SJCRH30 (cell line): ENCODE measurements at regions not wholly inside any gene's neighbourhood (a gene's known extent, or its start where the extent isn't known, plus 50 kb on each side); places are given as distances from the start of the nearest gene placed in this dataset.

ENCODE experiments used
- DNase-seq, 2 experiments: peaks; one replicate each; pipeline ENCODE4 v3.0.0-alpha.2; 2015 to 2020
- H3K27ac ChIP-seq: fragments of 250-450 bp; sonication (Bioruptor Pico); 2 replicates; pipeline ENCODE4 v1.5.1; 2020; ENCODE audit warnings: mild to moderate bottlenecking, moderate library complexity
- H3K27me3 ChIP-seq: fragments of 250-450 bp; sonication (Bioruptor Pico); 2 replicates; pipeline ENCODE4 v1.5.1; 2020; ENCODE audit warnings: mild to moderate bottlenecking, moderate library complexity
- H3K36me3 ChIP-seq: fragments of 250-450 bp; sonication (Bioruptor Pico); 2 replicates; pipeline ENCODE4 v1.5.1; 2020; ENCODE audit warnings: mild to moderate bottlenecking, moderate library complexity
- H3K4me1 ChIP-seq: fragments of 250-450 bp; sonication (Bioruptor Pico); 2 replicates; pipeline ENCODE4 v1.5.1; 2020; ENCODE audit warnings: mild to moderate bottlenecking, moderate library complexity
- H3K4me3 ChIP-seq: fragments of 250-450 bp; sonication (Bioruptor Pico); 2 replicates; pipeline ENCODE4 v1.5.1; 2020; ENCODE audit warnings: mild to moderate bottlenecking, moderate library complexity
- H3K9me3 ChIP-seq: fragments of 250-450 bp; sonication (Bioruptor Pico); replicated peaks from 2 replicates; pipeline ENCODE4 v1.5.1; 2020; ENCODE audit warnings: mild to moderate bottlenecking, moderate library complexity

GRCh38 chr2:150567771-150568301, 80.4 kb upstream of the RND3 start:
- no peak overlapping the region for H3K27ac ChIP-seq

GRCh38 chr2:150566289-150566688, 78.8 kb upstream of the RND3 start:
- Histone ChIP-seq H3K9me3 (no peaks in the 10 kb centered on the region), H3K4me1 (peaks cover 13% of the 10 kb centered on the region), H3K27me3 (no peaks in the 10 kb centered on the region), H3K36me3 (no peaks in the 10 kb centered on the region), H3K4me3 (no peak overlapping the region), H3K27ac (no peak overlapping the region)
- DNase-seq = no peak

More at GRCh38 chr2:150567771-150568301, 80.4 kb upstream of the RND3 start:
- no peak for DNase-seq
- H3K9me3 ChIP-seq = no peaks in the 10 kb centered on the region
- peaks cover 13% of the 10 kb centered on the region for H3K4me1 ChIP-seq
- H3K4me3 ChIP-seq = no peak overlapping the region
- no peaks in the 10 kb centered on the region for H3K36me3 ChIP-seq
- H3K27me3 ChIP-seq = no peaks in the 10 kb centered on the region

GRCh38 chr2:150561076-150561475, 73.6 kb upstream of the RND3 start:
- no peaks in the 10 kb centered on the region for H3K36me3 ChIP-seq
- DNase-seq = no peak
- no peaks in the 10 kb centered on the region for H3K27me3 ChIP-seq
- H3K4me1 ChIP-seq = peaks cover 9% of the 10 kb centered on the region
- no peak overlapping the region for H3K27ac ChIP-seq
- H3K4me3 ChIP-seq = no peak overlapping the region
- H3K9me3 ChIP-seq = no peaks in the 10 kb centered on the region

- Histone ChIP-seq H3K4me1 (peaks cover 27% of the 10 kb centered on the region), H3K27me3 (no peaks in the 10 kb centered on the region), H3K9me3 (no peaks in the 10 kb centered on the region), H3K36me3 (no peaks in the 10 kb centered on the region), H3K27ac (no peak overlapping the region), H3K4me3 (no peak overlapping the region)
- no peak for DNase-seq
Observed at GRCh38 chr2:150557020-150557600, 69.6 kb upstream of the RND3 start.

- Histone ChIP-seq H3K36me3 (no peaks in the 10 kb centered on the region), H3K4me1 (peaks cover 34% of the 10 kb centered on the region), H3K27me3 (no peaks in the 10 kb centered on the region), H3K27ac (no peak overlapping the region), H3K9me3 (no peaks in the 10 kb centered on the region), H3K4me3 (no peak overlapping the region)
- no peak for DNase-seq
Observed at GRCh38 chr2:150555611-150556356, 68.3 kb upstream of the RND3 start.

- no peak for DNase-seq
- H3K27me3 ChIP-seq = no peaks in the 10 kb centered on the region
- no peaks in the 10 kb centered on the region for H3K36me3 ChIP-seq
- no peak overlapping the region for H3K4me3 ChIP-seq
- no peaks in the 10 kb centered on the region for H3K9me3 ChIP-seq
- peaks cover 34% of the 10 kb centered on the region for H3K4me1 ChIP-seq
- no peak overlapping the region for H3K27ac ChIP-seq
Observed at GRCh38 chr2:150554046-150554445, 66.6 kb upstream of the RND3 start.

- DNase-seq = peak; percentile 50 to 63
- Histone ChIP-seq H3K27me3 (no peaks in the 10 kb centered on the region), H3K27ac (peak overlapping the region; percentile 68), H3K36me3 (no peaks in the 10 kb centered on the region), H3K4me3 (no peak overlapping the region), H3K4me1 (peaks cover 33% of the 10 kb centered on the region), H3K9me3 (no peaks in the 10 kb centered on the region)
Observed at GRCh38 chr2:150552041-150552820, 64.8 kb upstream of the RND3 start.

GRCh38 chr2:150549381-150549780, 61.9 kb upstream of the RND3 start:
- Histone ChIP-seq H3K4me1 (peaks cover 28% of the 10 kb centered on the region), H3K4me3 (no peak overlapping the region), H3K27me3 (no peaks in the 10 kb centered on the region), H3K27ac (no peak overlapping the region), H3K36me3 (no peaks in the 10 kb centered on the region), H3K9me3 (no peaks in the 10 kb centered on the region)
- no peak for DNase-seq

- Histone ChIP-seq H3K4me1 (peaks cover 25% of the 10 kb centered on the region), H3K27ac (no peak overlapping the region), H3K36me3 (no peaks in the 10 kb centered on the region), H3K27me3 (no peaks in the 10 kb centered on the region), H3K4me3 (no peak overlapping the region), H3K9me3 (no peaks in the 10 kb centered on the region)
- DNase-seq = peak; percentile 26 to 32
Observed at GRCh38 chr2:150548527-150548926, 61.1 kb upstream of the RND3 start.

- no peak overlapping the region for H3K4me3 ChIP-seq
- no peaks in the 10 kb centered on the region for H3K27me3 ChIP-seq
- no peak for DNase-seq
- peaks cover 6% of the 10 kb centered on the region; the same call in 1 of the 2 replicates for H3K4me1 ChIP-seq
- no peaks in the 10 kb centered on the region for H3K36me3 ChIP-seq
- H3K9me3 ChIP-seq = no peaks in the 10 kb centered on the region
- H3K27ac ChIP-seq = no peak overlapping the region
Observed at GRCh38 chr2:150545916-150546315, 58.4 kb upstream of the RND3 start.

GRCh38 chr2:150544731-150545130, 57.3 kb upstream of the RND3 start:
- Histone ChIP-seq H3K9me3 (no peaks in the 10 kb centered on the region), H3K4me3 (no peak overlapping the region), H3K27me3 (no peaks in the 10 kb centered on the region), H3K4me1 (peaks cover 6% of the 10 kb centered on the region; the same call in 1 of the 2 replicates), H3K27ac (no peak overlapping the region), H3K36me3 (no peaks in the 10 kb centered on the region)
- no peak for DNase-seq

- Histone ChIP-seq H3K4me1 (peaks cover 6% of the 10 kb centered on the region; the same call in 1 of the 2 replicates), H3K4me3 (no peak overlapping the region), H3K9me3 (no peaks in the 10 kb centered on the region), H3K27ac (no peak overlapping the region), H3K27me3 (no peaks in the 10 kb centered on the region), H3K36me3 (no peaks in the 10 kb centered on the region)
- DNase-seq = no peak
Observed at GRCh38 chr2:150542692-150543091, 55.2 kb upstream of the RND3 start.

- DNase-seq = no peak
- Histone ChIP-seq H3K36me3 (no peaks in the 10 kb centered on the region), H3K9me3 (no peaks in the 10 kb centered on the region; the same call in 1 of the 2 replicates), H3K4me3 (no peak overlapping the region), H3K4me1 (peaks cover 6% of the 10 kb centered on the region; the same call in 1 of the 2 replicates), H3K27ac (no peak overlapping the region), H3K27me3 (no peaks in the 10 kb centered on the region)
Observed at GRCh38 chr2:150542172-150542571, 54.7 kb upstream of the RND3 start.

- DNase-seq = no peak
- no peaks in the 10 kb centered on the region for H3K4me1 ChIP-seq
- no peak overlapping the region for H3K27ac ChIP-seq
Observed at GRCh38 chr2:150538651-150539201, 51.3 kb upstream of the RND3 start.

More at GRCh38 chr2:150538651-150539201, 51.3 kb upstream of the RND3 start:
- H3K27me3 ChIP-seq = no peaks in the 10 kb centered on the region
- H3K36me3 ChIP-seq = no peaks in the 10 kb centered on the region
- no peak overlapping the region; the same call in 1 of the 2 replicates for H3K4me3 ChIP-seq
- H3K9me3 ChIP-seq = no peaks in the 10 kb centered on the region; the same call in 1 of the 2 replicates
